LoVo (cell line): ENCODE measurements at regions not wholly inside any gene's neighbourhood (a gene's known extent, or its start where the extent isn't known, plus 50 kb on each side); places are given as distances from the start of the nearest gene placed in this dataset.
"Not testable (repeated sequence)": the region's sequence is repeated elsewhere in the genome, so short reads cannot be mapped to it uniquely, and the experiment has no call there.

Experiments used
- DNase-seq: peaks from one replicate; pipeline ENCODE4 v3.0.0-alpha.2; 2016; ENCODE audit warnings: low spot score

- no peak for DNase-seq
Measured at GRCh38 chr15:69675731-69676130, 223.1 kb downstream of the RPLP1 start.

- no peak for DNase-seq
Measured at GRCh38 chr15:69677403-69677802, 224.8 kb downstream of the RPLP1 start.

DNA sequence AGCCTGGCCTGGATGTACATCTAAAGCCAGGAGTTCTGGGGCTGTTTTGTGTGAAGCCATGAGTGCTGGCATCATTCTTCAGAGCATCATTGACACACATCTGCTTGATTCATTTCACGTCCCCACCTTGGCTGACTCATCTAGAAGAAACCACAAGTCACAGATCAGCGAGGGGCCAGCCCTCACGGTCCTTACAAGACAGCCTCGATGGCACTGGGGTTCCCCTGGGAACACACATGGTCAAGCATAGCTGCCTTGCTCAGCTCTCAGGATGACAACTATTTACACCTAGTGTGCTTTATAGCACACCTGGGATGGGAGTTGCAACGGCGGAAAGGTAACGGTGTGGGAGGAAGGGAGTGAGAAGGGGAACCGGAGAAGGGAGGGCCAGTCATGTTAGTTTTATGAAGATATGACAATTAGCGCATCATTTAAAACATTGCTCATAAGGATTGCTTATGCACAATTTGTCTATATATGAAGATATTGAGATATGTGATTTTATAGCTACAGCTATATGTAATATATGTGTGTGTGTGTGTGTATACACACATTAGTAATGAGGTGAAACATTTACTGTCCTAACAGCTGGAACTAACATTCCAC is 227.1 kb downstream of the RPLP1 start:
- no peak for DNase-seq

DNA sequence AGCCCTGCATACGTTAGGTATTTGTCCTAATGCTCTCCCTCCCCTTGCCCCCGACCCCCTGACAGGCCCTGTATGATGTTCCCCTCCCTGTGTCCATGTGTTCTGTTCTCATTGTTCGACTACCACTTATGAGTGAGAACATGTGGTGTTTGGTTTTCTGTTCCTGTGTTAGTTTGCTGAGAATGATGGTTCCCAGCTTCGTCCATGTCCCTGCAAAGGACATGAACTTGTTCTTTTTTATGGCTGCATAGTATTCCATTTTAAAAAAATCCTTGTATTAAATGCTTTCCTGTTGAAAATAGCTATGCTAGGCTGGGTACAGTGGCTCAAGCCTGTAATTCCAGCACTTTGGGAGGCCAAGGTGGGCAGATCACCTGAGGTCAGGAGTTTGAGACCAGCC is 232.2 kb downstream of the RPLP1 start:
- not testable (repeated sequence) for DNase-seq

- no peak for DNase-seq
Measured at GRCh38 chr15:69685512-69686452, 233.2 kb downstream of the RPLP1 start.

- DNase-seq, result no peak
Measured at GRCh38 chr15:69686626-69687025, 234.0 kb downstream of the RPLP1 start.

- DNase-seq, result no peak
Measured at GRCh38 chr15:69689133-69689532, 236.5 kb downstream of the RPLP1 start.

DNA sequence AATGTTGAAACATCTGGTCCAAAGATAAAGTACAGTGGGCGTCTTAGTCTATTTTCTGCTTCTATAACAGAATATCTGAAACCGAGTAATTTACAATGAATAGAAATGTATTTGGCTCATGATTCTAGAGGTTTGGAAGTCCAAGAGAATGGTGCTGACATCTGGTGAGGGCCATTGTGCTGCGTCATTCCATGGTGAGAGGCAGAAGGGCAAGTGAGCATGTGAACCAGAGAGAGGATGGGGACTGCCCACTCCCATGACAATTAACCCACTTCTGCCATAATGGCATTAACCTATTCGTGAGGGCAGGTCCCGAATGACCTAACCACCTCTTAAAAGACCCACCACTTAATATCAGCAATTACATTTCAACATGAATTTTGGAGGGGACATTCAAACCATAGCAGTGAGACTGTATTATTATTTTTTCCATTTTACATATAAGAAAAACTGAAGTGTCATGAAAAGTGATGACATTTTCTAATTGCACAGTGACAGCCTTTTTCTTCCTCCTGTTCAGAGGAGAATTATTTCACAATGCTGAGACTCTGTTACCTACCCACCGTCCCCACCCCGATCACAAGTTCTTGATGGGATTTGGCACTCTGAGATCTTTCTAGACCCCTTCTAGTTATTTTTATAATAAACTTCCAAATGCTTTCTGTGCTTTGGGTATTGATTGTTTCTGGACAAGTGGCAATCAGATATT is 238.8 kb downstream of the RPLP1 start:
- DNase-seq, result no peak

DNA sequence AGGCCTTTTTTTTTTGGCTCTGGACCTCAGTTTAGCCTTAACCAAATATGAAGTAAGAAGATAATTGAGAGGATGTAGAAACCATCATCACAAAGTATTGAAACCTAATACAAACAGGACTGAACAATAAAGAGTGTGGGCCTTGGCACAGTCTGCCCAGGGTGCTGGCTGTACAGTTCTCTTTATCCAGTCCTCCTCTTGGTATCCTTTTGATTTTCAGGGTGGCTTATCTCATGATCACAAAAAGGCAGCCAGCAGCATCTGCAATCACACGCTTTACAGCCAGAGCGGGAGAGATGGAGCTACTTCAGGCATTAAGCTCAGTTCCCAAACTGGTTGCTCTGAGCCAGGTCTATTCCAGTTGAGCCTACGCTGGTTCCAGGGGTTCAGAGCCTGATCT is 239.7 kb downstream of the RPLP1 start:
- no peak for DNase-seq

DNA sequence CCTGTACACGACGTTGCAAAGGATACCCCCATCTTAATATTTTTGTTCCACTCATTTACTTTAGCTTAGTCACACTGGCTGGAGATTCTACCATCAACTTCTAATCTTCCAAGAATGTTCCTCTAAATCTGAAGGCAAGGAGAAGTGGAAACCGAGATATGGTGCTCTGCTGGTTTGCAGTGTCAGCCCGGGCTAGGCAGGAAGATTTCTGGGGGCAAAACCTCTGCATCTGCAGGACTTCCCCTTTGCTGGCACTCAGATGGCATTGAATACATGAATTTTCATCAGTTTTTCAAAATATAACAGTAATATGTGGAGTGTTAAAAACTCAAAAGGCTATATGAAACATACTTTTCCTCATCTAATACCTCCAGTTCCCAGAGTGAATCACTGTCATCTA is 240.4 kb downstream of the RPLP1 start:
- no peak for DNase-seq

DNA sequence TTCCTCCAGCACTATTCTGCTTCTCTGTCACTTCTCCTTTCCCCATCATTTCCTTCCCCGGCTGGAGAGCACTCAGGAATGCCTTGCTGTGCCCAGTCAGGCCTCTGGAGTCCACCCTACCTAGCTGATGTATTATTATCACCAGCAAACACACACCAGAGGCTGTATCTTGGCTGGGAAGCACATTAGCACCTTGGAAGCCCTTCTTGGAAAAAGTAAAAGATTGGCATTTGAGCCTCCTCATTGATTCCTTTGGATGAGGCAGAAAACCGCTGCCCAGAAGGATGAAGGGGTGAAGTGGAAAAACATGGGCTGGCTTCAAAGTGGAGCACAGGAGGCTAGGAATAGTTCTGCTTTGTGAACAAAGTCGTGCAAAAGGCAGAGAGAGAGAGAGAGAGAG is 244.3 kb downstream of the RPLP1 start:
- no peak for DNase-seq

DNA sequence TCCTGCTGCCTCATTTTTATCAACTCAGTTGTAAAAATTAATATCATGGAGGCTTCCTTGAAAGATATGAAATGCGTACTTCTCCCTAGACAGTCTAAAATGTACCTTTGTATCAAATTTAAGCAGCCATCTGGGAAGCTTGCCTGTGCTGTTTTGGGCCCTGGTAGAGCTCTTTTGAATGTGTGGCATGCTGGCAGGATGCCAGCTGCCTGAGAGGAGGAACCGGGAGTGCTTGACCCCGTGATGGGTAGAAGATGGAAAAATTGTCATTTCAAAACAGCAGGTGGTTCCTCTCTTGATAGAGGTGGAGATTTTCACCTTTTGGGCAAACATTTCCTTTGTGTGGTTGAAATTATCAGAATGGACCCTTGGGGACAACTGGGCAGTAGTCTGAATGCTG is 245.3 kb downstream of the RPLP1 start:
- no peak for DNase-seq

- no peak for DNase-seq
Measured at GRCh38 chr15:69699096-69699495, 246.5 kb downstream of the RPLP1 start.

GRCh38 chr15:69700380-69700779 is 247.8 kb downstream of the RPLP1 start:
- no peak for DNase-seq

DNA sequence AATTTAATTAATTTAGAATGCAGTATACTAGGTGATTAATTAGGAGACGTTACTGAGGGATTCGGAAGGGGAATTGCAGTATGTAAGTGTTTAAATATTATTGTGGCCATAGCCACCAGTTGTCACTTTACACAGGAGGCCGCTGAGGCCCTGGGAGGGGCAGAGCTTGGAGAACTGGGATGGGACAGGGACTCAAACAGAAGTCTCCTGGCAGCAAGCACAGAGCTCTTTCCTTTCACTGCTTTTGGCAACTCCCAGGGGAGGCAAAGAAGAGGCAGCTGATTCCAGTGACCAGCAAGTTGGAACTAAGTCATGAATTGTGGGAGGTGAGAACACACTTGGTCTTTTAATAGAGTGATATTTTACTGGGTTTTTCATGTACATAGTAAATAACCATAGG is 248.6 kb downstream of the RPLP1 start:
- DNase-seq, result no peak

DNA sequence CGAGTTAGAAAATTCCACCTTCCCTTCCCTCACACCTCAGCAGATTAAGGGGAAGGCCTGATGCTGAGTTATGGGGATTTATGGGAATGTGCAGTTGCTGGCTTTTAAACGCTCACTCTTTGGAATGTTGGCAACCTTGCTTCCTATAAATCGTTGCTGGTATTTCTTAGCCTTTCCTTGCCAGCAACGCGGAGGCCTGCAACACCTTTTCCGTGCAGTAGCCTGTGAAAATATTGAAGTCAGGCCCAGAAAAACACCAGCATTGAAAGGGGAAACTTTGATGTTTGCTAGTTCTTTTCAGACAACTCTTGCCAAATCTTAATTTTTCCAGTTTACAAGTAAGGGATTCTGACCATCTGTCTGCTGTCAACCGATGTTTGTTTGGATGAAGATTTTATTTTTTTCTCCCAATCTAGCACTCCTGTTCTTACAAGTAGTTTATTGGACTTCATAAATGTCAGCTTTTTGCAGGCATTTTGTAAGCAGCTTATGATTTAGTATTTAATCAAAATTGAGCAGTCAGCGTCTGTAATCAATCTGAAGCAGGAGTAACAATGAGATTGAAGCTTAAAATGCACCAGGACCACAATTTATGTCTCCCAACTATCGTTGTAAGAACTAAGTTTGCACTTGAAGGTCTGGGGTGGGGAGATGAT is 251.0 kb downstream of the RPLP1 start:
- no peak for DNase-seq

DNA sequence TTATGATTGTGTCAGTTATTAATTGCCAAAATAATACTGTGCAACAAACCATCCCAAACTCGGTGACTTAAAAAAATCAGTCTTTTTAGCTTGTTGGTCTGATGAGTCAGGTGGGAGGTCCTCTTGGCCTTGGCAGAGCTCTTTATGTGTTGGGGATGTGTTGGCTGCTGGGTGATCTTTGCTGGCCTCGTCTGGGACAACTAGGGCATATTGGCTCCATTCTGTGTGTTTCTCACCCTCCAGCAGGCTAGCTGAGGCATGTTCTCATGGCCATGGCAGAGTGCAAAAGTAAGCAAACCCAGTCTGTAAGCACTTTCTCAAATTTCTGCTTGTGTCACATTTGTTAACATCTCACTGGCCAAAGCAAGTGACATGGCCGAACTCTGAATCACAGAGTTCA is 251.6 kb downstream of the RPLP1 start:
- DNase-seq, result no peak

DNA sequence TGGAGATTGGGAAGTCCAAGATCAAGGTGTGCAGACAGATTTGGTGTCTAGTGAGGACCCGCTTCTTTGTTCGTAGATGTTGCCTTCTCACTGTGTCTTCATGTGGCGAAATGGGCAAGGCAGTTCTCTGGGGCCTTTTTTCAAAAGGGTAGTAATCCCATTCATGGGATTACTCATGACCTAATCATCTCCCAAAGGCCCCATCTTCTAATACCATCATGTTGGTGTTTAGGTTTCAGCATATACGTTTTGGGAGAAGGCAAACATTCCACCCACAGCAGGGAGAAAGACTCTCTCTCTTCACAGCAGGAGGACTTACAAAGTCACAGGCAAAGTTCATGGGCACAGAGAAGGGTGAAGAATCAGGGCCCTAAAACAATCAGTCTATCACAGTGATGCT is 252.1 kb downstream of the RPLP1 start:
- DNase-seq, result no peak

DNA sequence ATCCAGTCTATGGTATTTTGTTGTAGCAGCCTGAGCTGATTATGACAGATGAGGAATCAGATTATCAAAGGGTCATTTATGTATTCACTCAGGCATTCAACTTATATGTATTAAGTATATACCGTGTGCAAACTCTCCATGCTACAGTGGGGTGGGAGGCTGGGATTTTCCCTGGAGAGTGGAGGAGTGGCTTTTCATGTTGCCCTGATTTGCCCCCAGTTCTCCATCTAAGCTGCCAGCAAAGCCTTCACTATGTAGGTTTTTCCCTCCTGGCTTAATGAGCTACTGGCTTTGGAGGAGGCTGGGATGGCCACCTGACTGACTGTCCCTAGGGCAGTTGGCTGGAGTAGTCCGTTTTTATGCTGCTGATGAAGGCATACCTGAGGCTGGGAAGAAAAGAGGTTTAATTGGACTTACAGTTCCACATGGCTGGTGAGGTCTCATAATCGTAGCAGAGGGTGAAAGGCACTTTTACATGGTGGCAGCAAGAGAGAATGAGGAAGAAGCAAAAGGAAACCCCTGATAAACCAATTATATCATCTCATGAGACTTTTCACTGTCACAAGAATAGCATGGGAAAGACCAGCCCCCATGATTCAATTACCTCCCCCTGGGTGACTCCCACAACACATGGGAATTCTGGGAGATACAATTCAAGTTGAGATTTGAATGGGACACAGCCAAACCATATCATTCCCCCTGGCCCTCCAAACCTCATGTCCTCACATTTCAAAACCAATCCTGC is 253.9 kb downstream of the RPLP1 start:
- DNase-seq, result no peak

DNA sequence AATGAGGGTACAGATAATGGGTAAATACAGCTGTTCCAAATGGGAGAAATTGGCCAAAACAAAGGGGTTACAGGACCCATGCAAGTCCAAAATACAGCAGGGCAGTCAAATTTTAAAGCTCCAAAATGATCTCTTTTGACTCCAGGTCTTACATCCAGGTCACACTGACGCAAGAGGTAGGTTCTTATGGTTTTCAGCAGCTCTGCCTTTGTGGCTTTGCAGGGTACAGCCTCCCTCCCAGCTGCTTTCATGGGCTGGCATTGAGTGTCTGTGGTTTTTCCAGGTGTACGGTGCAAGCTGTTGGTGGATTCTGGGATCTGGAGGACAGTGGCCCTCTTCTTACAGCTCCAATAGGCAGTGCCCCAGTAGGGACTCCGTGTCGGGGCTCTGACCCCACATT is 254.6 kb downstream of the RPLP1 start:
- DNase-seq, result not testable (repeated sequence)

GRCh38 chr15:69708436-69709122 is 256.0 kb downstream of the RPLP1 start:
- DNase-seq, result not testable (repeated sequence)
